Esophagus muscularis mucosa (tissue), 4 donors: ENCODE measurements at regions not wholly inside any gene's neighbourhood (a gene's known extent, or its start where the extent isn't known, plus 50 kb on each side); places are given as distances from the start of the nearest gene placed in this dataset.
A peak's percentile ranks its signal among the peaks of the same experiment; 100 is the strongest.
"Not testable (repeated sequence)": the region's sequence is repeated elsewhere in the genome, so short reads cannot be mapped to it uniquely, and the experiment has no call there.

Experiments used
- DNase-seq: peaks from one replicate; pipeline ENCODE4 v3.0.0-alpha.2; 2017; ENCODE audit errors: extremely low spot score
- H3K27ac ChIP-seq, 4 donors: fragments of 200-600 bp; sonication (generic); replicated peaks in 1 of 4; 1 replicate in 3 of 4; 2 replicates in 1 of 4; pipeline ENCODE4 v1.5.1; 2016 to 2019; ENCODE audit warnings: mild to moderate bottlenecking in 1 of 4
- H3K27me3 ChIP-seq, 4 donors: fragments of 200-600 bp; sonication (generic); one replicate each; pipeline versions ENCODE4 v1.5.1 to v1.6.0; 2016 to 2019
- H3K36me3 ChIP-seq, 4 donors: fragments of 200-600 bp; sonication (generic); one replicate each; pipeline ENCODE4 v1.5.1; 2016 to 2019
- H3K4me1 ChIP-seq, 4 donors: fragments of 200-600 bp; sonication (generic); one replicate each; pipeline ENCODE4 v1.5.1; 2016 to 2019
- H3K4me3 ChIP-seq, 4 donors: fragments of 200-600 bp; sonication (generic); 1 replicate in 2 of 4; 2 replicates in 2 of 4; pipeline ENCODE4 v1.5.1; 2016 to 2019; ENCODE audit warnings: mild to moderate bottlenecking in 4 of 4, moderate library complexity in 1 of 4
- H3K9me3 ChIP-seq, 4 donors: fragments of 200-600 bp; sonication (generic); 1 replicate in 3 of 4; 2 replicates in 1 of 4; pipeline ENCODE4 v1.5.1; 2016 to 2019
- EP300 ChIP-seq: sonication (generic); formaldehyde crosslinking; IDR thresholded peaks from one replicate; pipeline ENCODE4 v1.6.1; 2017; ENCODE audit warnings: antibody characterized with exemption
- POLR2A ChIP-seq: fragments of 450-650 bp; IDR thresholded peaks from one replicate; pipeline ENCODE4 v1.6.1; 2017; ENCODE audit warnings: antibody characterized with exemption, moderate library complexity, mild to moderate bottlenecking, low read depth
- POLR2AphosphoS5 ChIP-seq, 2 donors: sonication (generic); formaldehyde crosslinking; IDR thresholded peaks; one replicate each; pipeline ENCODE4 v1.6.1; 2017; ENCODE audit warnings: antibody characterized with exemption in 2 of 2
- WGBS: methylation state at CpG from one replicate; pipeline ENCODE4 v1.1.5; 2018; 5-methylcytosine and 5-hydroxymethylcytosine counted together
- intact Hi-C: fragments of 100-400 bp; cut with DNase I; formaldehyde crosslinking; loops from one replicate; pipeline ENCODE4 v1.15.1; 2023
- TF ChIP-seq, protein P1 (sequence below), 3 experiments: fragments of 200-600 bp in 2 of 3; fragments of 450-650 bp in 1 of 3; sonication (generic) in 2 of 3; IDR thresholded peaks; one replicate each; pipeline ENCODE4 v1.5.1; 2017 to 2019; ENCODE audit warnings: antibody characterized with exemption in 3 of 3, mild to moderate bottlenecking in 2 of 3, moderate library complexity in 1 of 3

DNA sequence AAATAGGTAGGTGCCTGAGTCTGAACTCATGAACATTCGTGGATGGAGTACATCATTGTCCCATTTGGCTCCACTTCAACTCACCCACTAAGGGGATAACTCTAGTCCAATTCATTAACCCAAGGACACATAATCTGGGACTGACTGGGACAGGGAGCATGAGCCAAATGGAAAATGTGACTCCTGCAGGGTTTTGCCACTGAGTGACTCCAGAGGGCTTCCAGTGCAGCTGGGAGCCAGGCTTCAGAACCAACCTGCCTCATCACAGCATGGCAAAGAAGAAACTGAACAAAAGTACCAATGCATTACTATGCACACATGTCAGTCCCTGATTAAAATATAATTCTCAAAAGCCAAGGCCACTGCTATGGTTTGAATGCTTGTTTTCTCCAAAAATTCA, 159.7 kb upstream of the SNX2 start:
- H3K4me3 ChIP-seq = no peak overlapping the region
- H3K36me3 ChIP-seq = no peaks in the 10 kb centered on the region
- WGBS = 86% methylated on average over 1 of the region's 1 CpG
- no peaks in the 10 kb centered on the region for H3K4me1 ChIP-seq
- DNase-seq = peak; percentile 74
- H3K27me3 ChIP-seq = no peaks in the 10 kb centered on the region
- no peak overlapping the region for H3K27ac ChIP-seq
- TF ChIP-seq, protein P1, sequence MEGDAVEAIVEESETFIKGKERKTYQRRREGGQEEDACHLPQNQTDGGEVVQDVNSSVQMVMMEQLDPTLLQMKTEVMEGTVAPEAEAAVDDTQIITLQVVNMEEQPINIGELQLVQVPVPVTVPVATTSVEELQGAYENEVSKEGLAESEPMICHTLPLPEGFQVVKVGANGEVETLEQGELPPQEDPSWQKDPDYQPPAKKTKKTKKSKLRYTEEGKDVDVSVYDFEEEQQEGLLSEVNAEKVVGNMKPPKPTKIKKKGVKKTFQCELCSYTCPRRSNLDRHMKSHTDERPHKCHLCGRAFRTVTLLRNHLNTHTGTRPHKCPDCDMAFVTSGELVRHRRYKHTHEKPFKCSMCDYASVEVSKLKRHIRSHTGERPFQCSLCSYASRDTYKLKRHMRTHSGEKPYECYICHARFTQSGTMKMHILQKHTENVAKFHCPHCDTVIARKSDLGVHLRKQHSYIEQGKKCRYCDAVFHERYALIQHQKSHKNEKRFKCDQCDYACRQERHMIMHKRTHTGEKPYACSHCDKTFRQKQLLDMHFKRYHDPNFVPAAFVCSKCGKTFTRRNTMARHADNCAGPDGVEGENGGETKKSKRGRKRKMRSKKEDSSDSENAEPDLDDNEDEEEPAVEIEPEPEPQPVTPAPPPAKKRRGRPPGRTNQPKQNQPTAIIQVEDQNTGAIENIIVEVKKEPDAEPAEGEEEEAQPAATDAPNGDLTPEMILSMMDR (IDR thresholded peaks at IDR 0.05) = no peak
- TF ChIP-seq EP300 (no peak), POLR2A (no peak), POLR2AphosphoS5 (IDR thresholded peaks at IDR 0.05) (no peak)
- intact Hi-C loops = no loop called here
- no peaks in the 10 kb centered on the region for H3K9me3 ChIP-seq

DNA sequence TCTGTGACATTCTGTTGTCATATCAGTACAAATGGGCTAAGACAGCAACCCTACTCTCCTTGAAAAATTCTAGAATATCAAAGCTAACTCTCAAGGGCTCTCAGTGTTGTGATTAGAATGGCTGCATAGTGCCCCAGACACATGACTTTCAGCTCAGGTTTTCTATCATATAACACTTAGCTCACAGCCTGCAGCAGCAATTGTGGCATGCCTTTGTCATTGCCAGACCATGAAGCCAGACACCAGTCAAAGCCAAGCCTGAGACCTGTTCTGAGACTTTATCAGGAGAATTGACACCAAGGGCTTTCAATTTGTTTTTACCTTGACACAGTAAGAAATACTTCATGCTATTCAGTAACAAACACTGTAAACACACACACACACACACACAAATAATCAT, 159.0 kb upstream of the SNX2 start:
- H3K4me1 ChIP-seq = no peaks in the 10 kb centered on the region
- H3K27ac ChIP-seq = no peak overlapping the region
- H3K4me3 ChIP-seq = no peak overlapping the region
- no peaks in the 10 kb centered on the region for H3K36me3 ChIP-seq
- peak; percentile 14 for DNase-seq
- no peaks in the 10 kb centered on the region for H3K27me3 ChIP-seq
- TF ChIP-seq EP300 (no peak), POLR2AphosphoS5 (IDR thresholded peaks at IDR 0.05) (no peak), POLR2A (no peak)
- TF ChIP-seq, protein P1 (IDR thresholded peaks at IDR 0.05) = no peak
- intact Hi-C loops = no loop called here
- no peaks in the 10 kb centered on the region for H3K9me3 ChIP-seq

DNA sequence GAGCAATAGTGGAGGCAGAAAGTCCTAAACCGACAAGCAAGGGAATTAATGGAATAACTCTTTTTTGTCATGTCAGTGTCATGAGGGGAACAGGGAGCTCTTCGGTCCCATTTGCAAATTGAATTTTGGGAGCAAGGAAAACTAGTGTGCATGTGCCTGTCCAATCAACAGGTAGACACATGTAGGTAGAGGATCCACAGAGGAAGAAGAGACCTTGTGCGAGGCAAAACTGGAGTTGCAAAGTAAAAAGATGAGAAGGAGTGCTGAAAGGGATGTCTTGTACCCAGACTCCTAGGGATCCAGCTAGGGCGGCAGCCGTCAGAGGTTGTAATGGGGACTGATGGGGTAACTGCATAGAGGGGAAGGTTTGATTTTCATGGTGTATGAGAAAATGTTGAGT, 156.8 kb upstream of the SNX2 start:
- 94% methylated on average over 5 of the region's 5 CpGs for WGBS

DNA sequence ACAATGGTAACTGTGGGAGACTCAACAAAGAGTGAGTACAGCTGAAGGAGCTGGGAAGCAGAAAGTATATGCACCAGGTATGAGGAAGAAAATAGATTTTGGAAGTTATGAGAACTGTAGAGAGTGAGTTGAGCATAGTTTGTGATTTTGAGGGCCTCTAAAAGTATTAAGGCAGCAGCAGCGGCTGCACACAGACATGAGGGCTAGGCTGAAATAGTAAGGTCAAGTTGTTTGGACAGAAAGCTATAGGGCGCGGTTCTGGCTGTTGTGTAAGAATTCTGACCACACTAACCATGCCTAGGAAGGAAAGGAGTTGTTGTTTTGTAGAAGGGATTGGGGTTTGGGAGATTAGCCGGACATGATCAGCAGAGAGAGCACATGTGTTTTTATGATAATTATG, 154.1 kb upstream of the SNX2 start:
- H3K9me3 ChIP-seq, H3K4me3 ChIP-seq, intact Hi-C loops, H3K4me1 ChIP-seq, H3K27ac ChIP-seq, H3K36me3 ChIP-seq, H3K27me3 ChIP-seq: not testable (repeated sequence)
- peak; percentile 87 for DNase-seq
- 86% methylated on average over 4 of the region's 4 CpGs for WGBS

More for the DNA sequence above, 156.8 kb upstream of the SNX2 start:
- H3K36me3 ChIP-seq, H3K27ac ChIP-seq, intact Hi-C loops, H3K9me3 ChIP-seq, H3K4me1 ChIP-seq, H3K27me3 ChIP-seq, H3K4me3 ChIP-seq: not testable (repeated sequence)
- DNase-seq = peak; percentile 31

DNA sequence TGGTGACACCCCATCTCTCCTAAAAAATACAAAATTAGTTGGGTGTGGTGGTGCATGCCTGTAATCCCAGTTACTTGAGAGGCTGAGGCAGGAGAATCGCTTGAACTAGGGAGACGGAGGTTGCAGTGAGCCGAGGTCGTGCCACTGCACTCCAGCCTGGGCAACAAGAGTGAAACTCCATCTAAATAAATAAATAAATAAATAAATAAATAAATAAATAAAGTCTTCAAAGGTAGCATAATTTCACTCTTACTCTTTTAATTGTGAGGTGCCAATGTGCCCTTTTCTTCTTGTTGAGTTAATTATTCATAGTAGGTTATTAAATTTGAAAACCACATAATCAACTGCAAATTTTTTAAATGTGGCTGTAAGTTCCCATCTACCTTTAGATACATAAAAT, 146.2 kb upstream of the SNX2 start:
- DNase-seq, H3K36me3 ChIP-seq, H3K27ac ChIP-seq, H3K4me3 ChIP-seq, H3K4me1 ChIP-seq, H3K9me3 ChIP-seq, intact Hi-C loops, H3K27me3 ChIP-seq: not testable (repeated sequence)
- 96% methylated on average over 4 of the region's 4 CpGs for WGBS

DNA sequence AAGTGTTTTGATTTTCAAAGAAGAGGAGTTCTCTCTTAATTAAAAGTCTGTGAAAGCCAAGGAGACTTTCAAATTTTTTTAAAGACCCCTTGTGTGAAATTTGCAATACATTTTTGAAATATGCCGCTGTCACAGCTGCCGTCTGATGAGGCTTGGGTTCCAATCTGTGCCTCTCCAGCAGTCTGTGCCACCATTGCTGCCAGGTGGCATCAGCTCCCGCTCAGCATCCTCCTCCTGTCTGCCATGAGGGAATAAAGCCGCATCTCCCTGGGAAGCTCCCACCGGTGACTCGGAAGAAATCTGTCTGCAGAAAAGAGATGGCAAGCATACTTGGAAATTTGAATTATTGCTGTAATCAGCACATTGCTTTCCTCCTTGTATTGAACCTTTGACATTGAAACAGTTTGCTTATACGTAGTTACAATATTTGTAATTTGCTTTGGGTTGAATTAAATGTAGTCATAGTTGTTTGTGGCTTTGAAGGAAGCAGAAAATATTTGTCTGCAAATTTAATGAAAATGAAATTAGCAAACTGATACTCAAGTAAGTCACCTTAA, 145.7 kb upstream of the SNX2 start:
- Histone ChIP-seq H3K4me3 (no peak overlapping the region), H3K9me3 (no peaks in the 10 kb centered on the region), H3K4me1 (no peaks in the 10 kb centered on the region), H3K27me3 (no peaks in the 10 kb centered on the region), H3K27ac (no peak overlapping the region), H3K36me3 (no peaks in the 10 kb centered on the region)
- TF ChIP-seq EP300 = no peak
- no peak for TF ChIP-seq POLR2A
- TF ChIP-seq, protein P1 (IDR thresholded peaks at IDR 0.05) = no peak
- peak; percentile 78 for DNase-seq
- 92% methylated on average over 7 of the region's 7 CpGs for WGBS
- intact Hi-C loops = no loop called here
